ENCODE measurements at regions not wholly inside any gene's neighbourhood (a gene's known extent, or its start where the extent isn't known, plus 50 kb on each side); places are given as distances from the start of the nearest gene placed in this dataset.

- TF ChIP-seq CTCF (IDR thresholded peaks at IDR 0.05) (no peak), CHD2 (IDR thresholded peaks at IDR 0.05; ENCODE audit: low read length, partially characterized antibody) (no peak), RNF2 (IDR thresholded peaks at IDR 0.05; ENCODE audit: borderline replicate concordance, low read depth) (no peak), SMC3 (IDR thresholded peaks at IDR 0.05) (no peak), TP53 (CRISPR knock-in tag; IDR thresholded peaks at IDR 0.05) (no peak), POLR2AphosphoS2 (conservative IDR thresholded peaks at IDR 0.05; ENCODE audit: low read length) (no peak), MAX (IDR thresholded peaks at IDR 0.05) (no peak), ZNF302 (CRISPR knock-in tag; IDR thresholded peaks at IDR 0.05) (no peak)
Measured at GRCh38 chr3:88996691-88997090, 110.7 kb upstream of the EPHA3 start.
